ENCODE measurements at regions not wholly inside any gene's neighbourhood (a gene's known extent, or its start where the extent isn't known, plus 50 kb on each side); places are given as distances from the start of the nearest gene placed in this dataset.

- 0 out of 2 replicates have a peak, but pooled peaks have one; percentile 45 for TF ChIP-seq IRF4 (IDR thresholded peaks at IDR 0.05; ENCODE audit: low read depth, low read length)
- TF ChIP-seq RUNX3 (IDR thresholded peaks at IDR 0.05; ENCODE audit: low read length): peak; percentile 39; the same call in 1 of the 2 replicates
- no peak for TF ChIP-seq BCL3 (IDR thresholded peaks at IDR 0.05; ENCODE audit: borderline replicate concordance, insufficient read depth, low read depth, low read length, poor library complexity, severe bottlenecking)
- TF ChIP-seq SMAD5 (IDR thresholded peaks at IDR 0.05; ENCODE audit: low read depth): no peak
- no peak for TF ChIP-seq PAX5 (IDR thresholded peaks at IDR 0.05; ENCODE audit: borderline replicate concordance, low read depth, low read length)
- TF ChIP-seq CREM (IDR thresholded peaks at IDR 0.05; ENCODE audit: low read depth): 0 out of 2 replicates have a peak, but pooled peaks have one; percentile 13
- no peak for TF ChIP-seq BHLHE40 (IDR thresholded peaks at IDR 0.05; ENCODE audit: borderline replicate concordance in 1 of 2, low read depth in 2 of 2, low read length in 1 of 2)
- TF ChIP-seq RAD21 (IDR thresholded peaks at IDR 0.05; ENCODE audit: insufficient read depth, low read depth, low read length): peak; percentile 97
- no peak for TF ChIP-seq HDGF (IDR thresholded peaks at IDR 0.05)
Measured at GRCh38 chr9:117644133-117644931, 59.9 kb upstream of the TLR4 start (continued).

DNA sequence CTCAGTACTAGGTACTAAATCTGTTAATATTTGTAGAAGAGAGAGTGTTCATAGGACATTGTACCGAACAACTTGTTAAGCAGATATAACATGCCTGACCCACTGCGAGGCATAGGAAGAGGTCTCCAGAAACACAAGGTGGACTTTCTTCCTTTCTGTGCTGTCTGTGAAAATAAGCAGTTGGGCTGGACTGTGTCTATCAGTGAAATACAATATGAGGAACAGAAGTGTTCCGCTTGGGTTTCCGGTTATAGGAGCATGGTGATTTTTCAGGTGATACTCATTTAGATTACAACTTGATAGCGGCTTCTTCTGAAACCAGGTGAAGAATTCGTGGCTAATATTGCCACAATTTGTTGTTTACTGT is 60.9 kb upstream of the TLR4 start:
- no peak overlapping the region for H3K27ac ChIP-seq (ENCODE audit: control insufficient read depth, insufficient read depth)
- WGBS (ENCODE audit: insufficient coverage, insufficient replicate concordance, low lambda C conversion rate, missing lambda C conversion rate): 11% methylated on average over 6 of the region's 6 CpGs
- no peak overlapping the region for H3K9ac ChIP-seq (ENCODE audit: control insufficient read depth, insufficient read depth, low read length)
- H3K27me3 ChIP-seq (replicated peaks in 1 of 2; ENCODE audit: control insufficient read depth in 2 of 2, insufficient read depth in 2 of 2, low read length in 1 of 2): no peaks in the 10 kb centered on the region
- SMC1A ChIA-PET (ENCODE audit: uncharacterized antibody, unreplicated experiment): no interaction called here
- POLR2A ChIA-PET: no interaction called here
- no peaks in the 10 kb centered on the region for H3K9me3 ChIP-seq (replicated peaks; ENCODE audit: control insufficient read depth, insufficient read depth, low read length)
- ATAC-seq (no peak; the same call in 2 of the 3 replicates), FAIRE-seq (no peak), DNase-seq (ENCODE audit: low read depth, low spot score) (no peak)
- no peaks in the 10 kb centered on the region for H4K20me1 ChIP-seq (ENCODE audit: control insufficient read depth, insufficient read depth)
- H3K4me2 ChIP-seq (ENCODE audit: control insufficient read depth, insufficient read depth): no peak overlapping the region
- CTCF ChIA-PET: no interaction called here
- BruUV-seq (replicated peaks): no TSS peak
- H3K4me3 ChIP-seq: no peak overlapping the region
- H2AFZ ChIP-seq (ENCODE audit: control insufficient read depth, low read depth, low read length): no peak overlapping the region
- TF ChIP-seq SRF (IDR thresholded peaks at IDR 0.05; ENCODE audit: low read depth in 2 of 2, low read length in 2 of 2): no peak
- no peak for TF ChIP-seq ESRRA (IDR thresholded peaks at IDR 0.05; ENCODE audit: low read length)
- TF ChIP-seq NBN (IDR thresholded peaks at IDR 0.05): no peak
- no peak for TF ChIP-seq KAT2A (conservative IDR thresholded peaks at IDR 0.05; ENCODE audit: control insufficient read depth, low read depth, low read length)
- TF ChIP-seq IRF4 (IDR thresholded peaks at IDR 0.05; ENCODE audit: low read depth, low read length): no peak
- no peak for TF ChIP-seq BMI1 (IDR thresholded peaks at IDR 0.05; ENCODE audit: borderline replicate concordance)
- no peak for TF ChIP-seq SREBF1 (IDR thresholded peaks at IDR 0.05; ENCODE audit: low read length)
- no peak for TF ChIP-seq HDAC6 (IDR thresholded peaks at IDR 0.05; ENCODE audit: unreplicated experiment)
- TF ChIP-seq TBL1XR1 (IDR thresholded peaks at IDR 0.05; ENCODE audit: low read depth, low read length): no peak
- no peak for TF ChIP-seq NFXL1 (IDR thresholded peaks at IDR 0.05; ENCODE audit: borderline replicate concordance)
- H3K79me2 ChIP-seq (ENCODE audit: control insufficient read depth, insufficient read depth, low read length): no peaks in the 10 kb centered on the region
- intact Hi-C loops (cut with micrococcal nuclease; ENCODE audit: unreplicated experiment) (loop anchor here (5.0 to 10.0 kb wide), 2 partner anchors 224 to 1722 kb away; partner anchors contain the start of gene BRINP1), in situ Hi-C loops (cut with MboI) (no loop called here)
- peaks cover 5% of the 10 kb centered on the region; the same call in 1 of the 2 replicates for H3K4me1 ChIP-seq (ENCODE audit: control insufficient read depth, insufficient read depth, low read length)
- RAD21 ChIA-PET (ENCODE audit: unreplicated experiment): no interaction called here
- H3K36me3 ChIP-seq (ENCODE audit: control insufficient read depth in 2 of 2, insufficient read depth in 2 of 2, low read length in 1 of 2): no peaks in the 10 kb centered on the region
